HL-60 (cell line): ENCODE measurements at regions not wholly inside any gene's neighbourhood (a gene's known extent, or its start where the extent isn't known, plus 50 kb on each side); places are given as distances from the start of the nearest gene placed in this dataset.

Experiments used
- DNase-seq, 2 experiments: peaks; one replicate each; pipeline ENCODE4 v3.0.0-alpha.2; 2010 to 2020; ENCODE audit warnings: low read depth in 1 of 2, low spot score in 1 of 2
- H3K27ac ChIP-seq: fragments of 250-450 bp; sonication (Bioruptor Pico); replicated peaks from 2 replicates; pipeline ENCODE4 v1.5.1; 2020; ENCODE audit warnings: mild to moderate bottlenecking, moderate library complexity
- H3K27me3 ChIP-seq: fragments of 250-450 bp; sonication (Bioruptor Pico); 2 replicates; pipeline ENCODE4 v1.5.1; 2021; ENCODE audit warnings: mild to moderate bottlenecking, moderate library complexity; ENCODE audit not compliant: insufficient read depth, poor library complexity, severe bottlenecking
- H3K4me3 ChIP-seq: replicated peaks from 2 replicates; pipeline ENCODE4 v1.5.1; 2011; ENCODE audit warnings: mild to moderate bottlenecking, control low read depth, low read length; ENCODE audit not compliant: insufficient read depth
- CTCF ChIP-seq: IDR thresholded peaks from one replicate; pipeline ENCODE4 v1.5.1; 2011; ENCODE audit warnings: low read length, control low read depth, inconsistent platforms; ENCODE audit not compliant: insufficient read depth
- GABPA ChIP-seq: IDR thresholded peaks from 2 replicates; pipeline ENCODE4 v1.6.1; 2012; ENCODE audit warnings: low read depth
- POLR2AphosphoS5 ChIP-seq: IDR thresholded peaks from 2 replicates; pipeline ENCODE4 v1.6.1; 2012; ENCODE audit warnings: low read depth
- REST ChIP-seq: IDR thresholded peaks from 2 replicates; pipeline ENCODE4 v1.6.1; 2012; ENCODE audit warnings: low read depth; ENCODE audit not compliant: insufficient replicate concordance
- SPI1 ChIP-seq: IDR thresholded peaks from 2 replicates; pipeline ENCODE4 v1.6.1; 2012; ENCODE audit warnings: low read depth, mild to moderate bottlenecking, borderline replicate concordance

- TF ChIP-seq POLR2AphosphoS5: no peak
- TF ChIP-seq SPI1: no peak
- no peak for TF ChIP-seq CTCF
- TF ChIP-seq GABPA: no peak
- no peak for TF ChIP-seq REST
- Histone ChIP-seq H3K27ac (no peak overlapping the region; the same call in 1 of the 2 replicates), H3K4me3 (no peak overlapping the region), H3K27me3 (no peaks in the 10 kb centered on the region)
- no peak for DNase-seq
Measured at GRCh38 chr6:139905404-139906052, 531.1 kb upstream of the CITED2 start.

- H3K27ac ChIP-seq: no peak overlapping the region; the same call in 1 of the 2 replicates
- DNase-seq: no peak
- H3K27me3 ChIP-seq: no peaks in the 10 kb centered on the region
- TF ChIP-seq CTCF: no peak
- no peak for TF ChIP-seq REST
- no peak for TF ChIP-seq POLR2AphosphoS5
- no peak for TF ChIP-seq GABPA
- TF ChIP-seq SPI1: no peak
- H3K4me3 ChIP-seq: no peak overlapping the region
Measured at GRCh38 chr6:139904568-139904967, 530.1 kb upstream of the CITED2 start.

GRCh38 chr6:139904158-139904533 is 529.7 kb upstream of the CITED2 start:
- peak overlapping the region; percentile 57 for H3K27ac ChIP-seq
- H3K27me3 ChIP-seq: no peaks in the 10 kb centered on the region
- TF ChIP-seq SPI1: no peak
- no peak for TF ChIP-seq POLR2AphosphoS5
- TF ChIP-seq CTCF: no peak
- no peak for TF ChIP-seq REST
- no peak for TF ChIP-seq GABPA
- peak in 1 of 2 experiments; percentile 35 for DNase-seq
- H3K4me3 ChIP-seq: no peak overlapping the region
